Fibroblast of the aortic adventitia (primary cell): ENCODE measurements at regions not wholly inside any gene's neighbourhood (a gene's known extent, or its start where the extent isn't known, plus 50 kb on each side); places are given as distances from the start of the nearest gene placed in this dataset.

ENCODE experiments used
- DNase-seq: peaks from one replicate; pipeline ENCODE4 v3.0.0-alpha.2; 2010; ENCODE audit warnings: low read depth
- H3K4me3 ChIP-seq: 2 replicates; pipeline ENCODE4 v1.5.1; 2011; ENCODE audit warnings: low read depth, mild to moderate bottlenecking, control low read depth, low read length, moderate library complexity
- CTCF ChIP-seq: IDR thresholded peaks from 2 replicates; pipeline ENCODE4 v1.5.1; 2011; ENCODE audit warnings: mild to moderate bottlenecking, low read length, control low read depth, inconsistent platforms; ENCODE audit not compliant: insufficient read depth

DNA sequence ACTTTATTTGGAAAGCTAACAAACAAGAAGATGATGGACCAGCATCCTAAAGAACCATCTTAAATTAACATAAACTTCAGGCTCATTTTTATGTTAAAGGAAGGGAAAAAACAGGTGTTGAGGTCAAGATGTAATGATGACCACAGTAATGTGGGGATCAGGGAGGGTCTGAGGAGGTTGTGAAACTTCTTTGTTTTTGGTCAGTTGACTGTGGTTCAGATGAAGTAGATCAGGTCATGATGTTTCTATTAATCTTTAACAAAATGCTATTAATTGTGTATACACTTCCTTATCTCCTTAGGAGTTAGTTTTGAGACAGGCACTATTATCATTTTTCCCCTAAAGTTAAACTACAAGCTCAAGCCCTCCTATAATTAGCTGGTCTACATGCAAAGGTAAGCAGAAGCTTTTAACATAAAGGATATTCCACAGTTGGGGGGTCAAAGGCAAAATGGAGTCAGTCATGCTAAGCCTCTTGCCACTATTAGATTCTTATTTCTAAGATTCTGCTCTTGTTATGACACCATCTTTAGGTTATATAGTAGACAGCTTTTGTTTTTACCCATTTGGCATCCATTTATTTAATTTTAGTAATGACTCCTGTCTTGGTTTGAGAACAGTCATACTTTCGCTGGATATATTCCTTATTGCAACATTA is 800.1 kb upstream of the PCDH9 start:
- DNase-seq: no peak
- TF ChIP-seq CTCF: no peak
- H3K4me3 ChIP-seq: no peak overlapping the region

DNA sequence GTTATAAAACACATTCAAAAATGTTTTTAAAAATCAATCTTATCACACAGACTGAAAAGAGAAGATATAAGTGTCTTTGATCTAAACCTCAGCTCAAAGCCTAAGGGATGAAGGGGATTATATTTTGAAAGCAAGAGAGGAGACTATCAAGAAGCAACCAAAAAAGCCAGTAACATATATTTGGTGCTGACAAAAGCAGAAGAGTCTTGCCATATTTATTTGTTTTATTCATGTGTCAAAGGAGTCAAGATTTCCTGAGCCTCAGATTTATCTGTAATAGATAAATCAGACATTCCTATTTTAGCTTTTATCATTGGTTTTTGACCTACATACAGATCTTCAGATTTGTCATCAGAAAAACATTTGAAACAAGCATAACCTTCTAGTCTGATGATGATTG is 798.6 kb upstream of the PCDH9 start:
- no peak for TF ChIP-seq CTCF
- DNase-seq: no peak
- H3K4me3 ChIP-seq: no peak overlapping the region

DNA sequence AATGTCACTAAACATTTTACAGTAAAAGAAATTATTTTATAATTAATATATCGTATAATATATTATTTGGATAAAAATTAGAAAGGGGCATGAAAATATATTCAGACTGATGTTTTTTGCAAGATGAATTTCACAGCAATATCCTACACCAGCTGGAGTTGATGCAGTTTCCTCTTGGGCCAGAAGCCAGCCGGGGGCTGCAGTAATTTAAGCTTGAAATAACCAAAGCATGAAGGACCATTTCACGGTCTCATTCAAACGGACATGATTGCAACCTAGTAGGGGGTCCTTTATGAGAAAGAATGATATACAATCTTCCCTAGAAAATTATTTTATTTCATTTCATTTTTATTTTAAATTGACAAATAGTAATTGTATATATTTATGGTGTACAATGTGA is 797.2 kb upstream of the PCDH9 start:
- no peak for DNase-seq
- H3K4me3 ChIP-seq: no peak overlapping the region
- no peak for TF ChIP-seq CTCF

- DNase-seq: no peak
- no peak for TF ChIP-seq CTCF
- H3K4me3 ChIP-seq: no peak overlapping the region
Observed at GRCh38 chr13:68026077-68026476, 795.9 kb upstream of the PCDH9 start.

GRCh38 chr13:68025604-68026003 is 795.5 kb upstream of the PCDH9 start:
- no peak overlapping the region for H3K4me3 ChIP-seq
- no peak for TF ChIP-seq CTCF
- DNase-seq: no peak

DNA sequence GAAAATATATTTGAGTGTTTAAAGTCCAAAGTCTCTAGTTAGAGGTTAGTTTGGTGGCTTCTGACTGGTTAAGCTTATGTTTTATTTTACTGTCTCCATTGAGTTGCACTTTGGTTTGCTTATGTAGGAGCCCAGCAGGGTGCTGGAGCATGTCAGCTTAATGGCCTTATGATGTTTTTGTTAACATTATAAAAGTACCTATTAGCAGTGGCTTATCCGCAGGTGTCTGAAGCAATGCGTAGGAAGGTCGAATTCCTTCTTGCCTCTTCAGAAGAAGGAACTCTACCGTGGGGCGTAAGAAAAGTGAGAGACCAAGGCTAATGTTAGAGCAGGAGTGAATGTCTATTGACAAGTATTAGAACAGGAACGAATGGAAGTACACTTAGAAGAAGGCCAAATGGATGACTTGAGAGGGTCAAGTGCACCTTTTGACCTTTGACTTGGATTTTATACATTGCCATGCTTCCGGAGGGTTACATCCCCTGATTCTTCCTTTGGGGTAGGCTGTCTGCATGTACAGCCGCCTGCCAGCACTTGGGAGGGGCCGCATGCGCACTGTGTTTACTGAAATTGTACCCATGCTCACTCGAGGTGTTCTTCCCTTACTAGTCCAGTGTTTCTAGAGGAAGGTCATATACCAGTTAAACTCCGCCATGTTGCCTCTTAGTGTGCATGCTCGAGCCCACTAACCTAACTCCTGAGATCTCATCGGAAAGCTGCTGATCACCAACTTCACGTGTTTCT is 793.9 kb upstream of the PCDH9 start:
- no peak for TF ChIP-seq CTCF
- no peak overlapping the region for H3K4me3 ChIP-seq
- DNase-seq: no peak
